ENCODE measurements at regions not wholly inside any gene's neighbourhood (a gene's known extent, or its start where the extent isn't known, plus 50 kb on each side); places are given as distances from the start of the nearest gene placed in this dataset.

DNA sequence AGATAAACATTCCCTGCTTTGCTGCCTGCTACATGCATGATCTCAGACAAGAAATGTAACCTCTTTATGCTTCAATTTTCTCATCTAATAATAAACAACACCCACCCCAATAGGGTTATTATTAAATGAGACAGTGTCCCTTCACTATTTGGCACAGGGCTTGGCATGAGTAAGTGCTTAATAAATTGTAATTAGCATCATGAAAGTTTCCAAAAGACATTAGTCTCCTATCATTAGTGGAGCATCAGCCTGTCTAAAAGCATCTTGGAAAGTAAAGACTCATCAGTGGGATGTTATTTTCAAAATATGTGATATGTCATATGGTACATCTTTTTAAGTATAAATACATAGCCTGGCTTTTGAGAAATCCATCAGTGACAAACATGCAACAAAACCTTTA is 275.0 kb downstream of the ZEB2 start:
- no peak for DNase-seq (ENCODE audit: low read depth, low spot score)
- H3K4me3 Mint-ChIP-seq: no peak overlapping the region
- TF ChIP-seq, protein P1, sequence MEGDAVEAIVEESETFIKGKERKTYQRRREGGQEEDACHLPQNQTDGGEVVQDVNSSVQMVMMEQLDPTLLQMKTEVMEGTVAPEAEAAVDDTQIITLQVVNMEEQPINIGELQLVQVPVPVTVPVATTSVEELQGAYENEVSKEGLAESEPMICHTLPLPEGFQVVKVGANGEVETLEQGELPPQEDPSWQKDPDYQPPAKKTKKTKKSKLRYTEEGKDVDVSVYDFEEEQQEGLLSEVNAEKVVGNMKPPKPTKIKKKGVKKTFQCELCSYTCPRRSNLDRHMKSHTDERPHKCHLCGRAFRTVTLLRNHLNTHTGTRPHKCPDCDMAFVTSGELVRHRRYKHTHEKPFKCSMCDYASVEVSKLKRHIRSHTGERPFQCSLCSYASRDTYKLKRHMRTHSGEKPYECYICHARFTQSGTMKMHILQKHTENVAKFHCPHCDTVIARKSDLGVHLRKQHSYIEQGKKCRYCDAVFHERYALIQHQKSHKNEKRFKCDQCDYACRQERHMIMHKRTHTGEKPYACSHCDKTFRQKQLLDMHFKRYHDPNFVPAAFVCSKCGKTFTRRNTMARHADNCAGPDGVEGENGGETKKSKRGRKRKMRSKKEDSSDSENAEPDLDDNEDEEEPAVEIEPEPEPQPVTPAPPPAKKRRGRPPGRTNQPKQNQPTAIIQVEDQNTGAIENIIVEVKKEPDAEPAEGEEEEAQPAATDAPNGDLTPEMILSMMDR (conservative IDR thresholded peaks at IDR 0.05): no peak
- peaks cover 5% of the 10 kb centered on the region for H3K36me3 Mint-ChIP-seq (ENCODE audit: low read depth)
- H3K27ac Mint-ChIP-seq (ENCODE audit: unreplicated experiment): no peak overlapping the region
- H3K27me3 Mint-ChIP-seq (ENCODE audit: low read depth): no peaks in the 10 kb centered on the region
- peaks cover 41% of the 10 kb centered on the region for H3K4me1 Mint-ChIP-seq
- peaks cover 4% of the 10 kb centered on the region for H3K9me3 Mint-ChIP-seq

DNA sequence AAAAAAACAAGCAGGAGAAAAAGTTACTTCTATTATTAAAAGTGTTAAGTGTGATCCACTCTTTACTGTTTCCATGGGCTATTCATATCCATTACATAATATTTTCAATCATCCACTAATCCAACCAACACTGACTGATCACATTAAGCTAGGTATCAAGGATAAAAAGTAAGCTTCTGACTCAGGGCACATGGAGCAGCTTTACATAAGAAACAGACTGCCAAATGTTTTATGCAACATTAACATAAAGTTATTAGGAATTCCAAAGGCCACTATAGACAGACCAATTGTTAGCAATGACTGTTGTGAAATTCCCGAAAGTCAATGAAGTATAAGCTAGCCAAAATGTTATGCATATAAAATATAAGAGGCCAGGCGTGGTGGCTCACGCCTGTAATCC is 277.6 kb downstream of the ZEB2 start:
- H3K27ac Mint-ChIP-seq (ENCODE audit: unreplicated experiment): no peak overlapping the region
- H3K4me1 Mint-ChIP-seq: peaks cover 34% of the 10 kb centered on the region
- H3K36me3 Mint-ChIP-seq (ENCODE audit: low read depth): peaks cover 6% of the 10 kb centered on the region
- DNase-seq (ENCODE audit: low read depth, low spot score): no peak
- H3K9me3 Mint-ChIP-seq: peaks cover 2% of the 10 kb centered on the region
- no peaks in the 10 kb centered on the region for H3K27me3 Mint-ChIP-seq (ENCODE audit: low read depth)
- TF ChIP-seq, protein P1 (conservative IDR thresholded peaks at IDR 0.05): no peak
- no peak overlapping the region for H3K4me3 Mint-ChIP-seq

DNA sequence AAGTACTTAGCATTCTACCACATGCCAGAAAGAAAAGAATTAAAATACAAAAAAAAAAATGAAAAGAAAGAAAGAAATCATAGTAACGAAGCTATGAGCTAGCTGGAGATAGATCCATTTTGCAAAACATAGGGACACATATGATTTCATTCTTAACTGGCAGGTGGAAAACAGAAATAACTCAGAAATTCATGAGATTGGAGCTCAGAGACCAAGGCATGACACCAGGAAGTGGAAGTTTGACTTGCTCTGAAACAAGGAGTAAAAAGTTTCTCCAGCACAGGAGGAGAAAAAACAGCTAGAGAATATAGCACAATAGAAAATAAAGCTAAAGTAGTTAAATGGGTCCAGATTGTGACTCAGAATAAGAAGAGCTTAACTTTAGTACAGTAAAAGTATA is 278.1 kb downstream of the ZEB2 start:
- peaks cover 2% of the 10 kb centered on the region for H3K9me3 Mint-ChIP-seq
- no peaks in the 10 kb centered on the region for H3K27me3 Mint-ChIP-seq (ENCODE audit: low read depth)
- H3K27ac Mint-ChIP-seq (ENCODE audit: unreplicated experiment): no peak overlapping the region
- TF ChIP-seq, protein P1 (conservative IDR thresholded peaks at IDR 0.05): no peak
- no peak overlapping the region for H3K4me3 Mint-ChIP-seq
- DNase-seq (ENCODE audit: low read depth, low spot score): no peak
- H3K36me3 Mint-ChIP-seq (ENCODE audit: low read depth): peaks cover 6% of the 10 kb centered on the region
- H3K4me1 Mint-ChIP-seq: peaks cover 34% of the 10 kb centered on the region

DNA sequence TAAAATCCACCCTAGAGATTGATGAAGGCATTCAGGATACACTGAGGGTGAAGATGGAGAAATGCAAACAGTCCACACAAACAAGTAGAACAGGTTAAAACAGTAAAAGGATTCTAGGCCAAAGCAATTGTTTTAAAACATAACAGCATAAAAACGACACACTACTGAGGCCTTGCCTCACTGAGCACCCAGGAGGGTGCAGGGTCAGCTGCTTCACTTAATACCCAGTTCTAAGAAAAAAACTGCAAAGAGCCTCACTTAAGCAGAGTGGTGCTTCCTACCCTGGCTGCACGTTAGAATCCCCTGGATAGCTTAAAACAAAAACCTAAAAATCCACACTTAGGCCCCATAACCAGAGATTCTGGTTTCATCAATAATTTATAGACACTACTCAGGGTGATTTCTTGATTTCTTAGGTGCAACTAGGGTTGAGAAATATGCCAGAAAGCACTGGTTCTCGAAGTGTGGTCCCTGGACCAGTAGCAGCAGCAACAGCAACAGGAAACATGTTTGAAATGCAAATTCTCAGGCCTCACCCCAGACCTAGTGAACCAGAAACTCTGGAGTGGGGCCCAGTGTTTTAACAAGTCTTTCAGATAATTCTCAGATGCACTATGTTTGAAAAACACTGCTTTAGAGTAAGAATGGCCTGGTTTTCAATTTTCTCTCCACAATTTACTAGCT is 279.1 kb downstream of the ZEB2 start:
- peaks cover under 1% of the 10 kb centered on the region for H3K9me3 Mint-ChIP-seq
- peaks cover 32% of the 10 kb centered on the region for H3K4me1 Mint-ChIP-seq
- no peak overlapping the region for H3K27ac Mint-ChIP-seq (ENCODE audit: unreplicated experiment)
- TF ChIP-seq, protein P1 (conservative IDR thresholded peaks at IDR 0.05): no peak
- H3K4me3 Mint-ChIP-seq: no peak overlapping the region
- no peaks in the 10 kb centered on the region for H3K27me3 Mint-ChIP-seq (ENCODE audit: low read depth)
- peaks cover 4% of the 10 kb centered on the region for H3K36me3 Mint-ChIP-seq (ENCODE audit: low read depth)
- no peak for DNase-seq (ENCODE audit: low read depth, low spot score)

DNA sequence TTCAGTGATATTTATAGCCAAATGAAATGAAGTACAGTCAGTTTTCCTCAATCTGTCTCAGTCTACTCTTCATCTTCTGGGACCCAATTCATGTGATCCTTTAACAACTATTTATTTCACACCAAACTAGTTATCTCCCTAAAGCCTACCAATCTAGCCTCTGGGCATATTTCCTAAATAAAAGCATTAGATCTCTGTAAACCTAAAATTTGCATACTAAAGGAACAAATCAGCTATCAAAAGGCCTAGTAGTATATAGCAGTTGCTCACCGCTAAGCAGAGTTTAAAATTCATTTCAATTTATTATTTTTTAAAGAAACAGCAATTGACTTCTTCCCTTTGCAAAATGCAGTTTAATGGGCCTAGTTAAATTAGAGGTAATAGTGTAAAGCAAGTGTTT is 280.2 kb downstream of the ZEB2 start:
- Mint-ChIP-seq H3K9me3 (no peaks in the 10 kb centered on the region), H3K27me3 (ENCODE audit: low read depth) (no peaks in the 10 kb centered on the region), H3K4me3 (no peak overlapping the region), H3K27ac (ENCODE audit: unreplicated experiment) (no peak overlapping the region), H3K36me3 (ENCODE audit: low read depth) (peaks cover 4% of the 10 kb centered on the region), H3K4me1 (peaks cover 34% of the 10 kb centered on the region)
- TF ChIP-seq, protein P1 (conservative IDR thresholded peaks at IDR 0.05): no peak
- no peak for DNase-seq (ENCODE audit: low read depth, low spot score)

Measured in neural crest cell (in vitro differentiated cells).